Suprapubic skin (tissue), 4 donors: ENCODE measurements at regions not wholly inside any gene's neighbourhood (a gene's known extent, or its start where the extent isn't known, plus 50 kb on each side); places are given as distances from the start of the nearest gene placed in this dataset.

Source experiments
- DNase-seq, 2 donors: peaks; one replicate each; pipeline ENCODE4 v3.0.0-alpha.2; 2019; ENCODE audit warnings: low spot score in 2 of 2
- H3K27ac ChIP-seq: fragments of 200-600 bp; sonication (generic); one replicate; pipeline ENCODE4 v1.5.1; 2019
- H3K27me3 ChIP-seq: fragments of 200-600 bp; sonication (generic); one replicate; pipeline ENCODE4 v1.5.1; 2019
- H3K36me3 ChIP-seq: fragments of 200-600 bp; sonication (generic); one replicate; pipeline ENCODE4 v1.5.1; 2019
- H3K4me1 ChIP-seq: fragments of 200-600 bp; sonication (generic); one replicate; pipeline ENCODE4 v1.5.1; 2019
- H3K4me3 ChIP-seq: fragments of 200-600 bp; sonication (generic); one replicate; pipeline ENCODE4 v1.5.1; 2019; ENCODE audit warnings: mild to moderate bottlenecking
- H3K9me3 ChIP-seq: fragments of 200-600 bp; sonication (generic); one replicate; pipeline ENCODE4 v1.5.1; 2019
- CTCF ChIP-seq, 2 donors: fragments of 200-600 bp in 1 of 2; fragments of 450-650 bp in 1 of 2; sonication (generic) in 1 of 2; IDR thresholded peaks; one replicate each; pipeline ENCODE4 v1.5.1; 2016 to 2019; ENCODE audit warnings: antibody characterized with exemption in 2 of 2, mild to moderate bottlenecking in 1 of 2, moderate library complexity in 1 of 2
- EP300 ChIP-seq: sonication (generic); formaldehyde crosslinking; IDR thresholded peaks from one replicate; pipeline ENCODE4 v1.6.1; 2017; ENCODE audit warnings: antibody characterized with exemption
- POLR2A ChIP-seq, 2 donors: fragments of 450-650 bp; IDR thresholded peaks; one replicate each; pipeline ENCODE4 v1.6.1; 2017; ENCODE audit warnings: antibody characterized with exemption in 2 of 2, mild to moderate bottlenecking in 2 of 2, moderate library complexity in 2 of 2
- POLR2AphosphoS5 ChIP-seq, 3 donors: sonication (generic); formaldehyde crosslinking; IDR thresholded peaks; one replicate each; pipeline ENCODE4 v1.6.1; 2017; ENCODE audit warnings: antibody characterized with exemption in 3 of 3
- WGBS: methylation state at CpG from one replicate; pipeline ENCODE4 v1.1.5; 2018; 5-methylcytosine and 5-hydroxymethylcytosine counted together

GRCh38 chr22:49088801-49089791 is 738.6 kb downstream of the BRD1 start:
- Histone ChIP-seq H3K27me3 (peaks cover 30% of the 10 kb centered on the region), H3K36me3 (no peaks in the 10 kb centered on the region)

GRCh38 chr22:49087716-49088601 is 739.7 kb downstream of the BRD1 start:
- 68% methylated on average over 12 of the region's 26 CpGs for WGBS
- no peak for DNase-seq
- peaks cover 30% of the 10 kb centered on the region for H3K27me3 ChIP-seq
- no peak overlapping the region for H3K27ac ChIP-seq
- no peaks in the 10 kb centered on the region for H3K9me3 ChIP-seq
- no peaks in the 10 kb centered on the region for H3K36me3 ChIP-seq
- H3K4me3 ChIP-seq, result no peak overlapping the region
- TF ChIP-seq EP300, result no peak
- no peak for TF ChIP-seq POLR2AphosphoS5 (IDR thresholded peaks at IDR 0.05)
- TF ChIP-seq POLR2A (IDR thresholded peaks at IDR 0.05), result no peak
- no peak for TF ChIP-seq CTCF (IDR thresholded peaks at IDR 0.05)
- peaks cover 17% of the 10 kb centered on the region for H3K4me1 ChIP-seq

More at GRCh38 chr22:49088801-49089791, 738.6 kb downstream of the BRD1 start:
- TF ChIP-seq POLR2AphosphoS5 (IDR thresholded peaks at IDR 0.05) (no peak), EP300 (no peak), POLR2A (IDR thresholded peaks at IDR 0.05) (no peak), CTCF (IDR thresholded peaks at IDR 0.05) (no peak)
- 87% methylated on average over 16 of the region's 35 CpGs for WGBS
- no peak overlapping the region for H3K27ac ChIP-seq
- H3K4me1 ChIP-seq, result peaks cover 17% of the 10 kb centered on the region
- DNase-seq, result peak in 1 of 2 donors; percentile 57
- no peaks in the 10 kb centered on the region for H3K9me3 ChIP-seq
- H3K4me3 ChIP-seq, result no peak overlapping the region

GRCh38 chr22:49087198-49087597 is 740.5 kb downstream of the BRD1 start:
- WGBS, result 37% methylated on average over 10 of the region's 10 CpGs
- no peaks in the 10 kb centered on the region for H3K9me3 ChIP-seq
- DNase-seq, result no peak
- peaks cover 13% of the 10 kb centered on the region for H3K4me1 ChIP-seq
- H3K36me3 ChIP-seq, result no peaks in the 10 kb centered on the region
- TF ChIP-seq POLR2AphosphoS5 (IDR thresholded peaks at IDR 0.05) (no peak), EP300 (no peak), CTCF (IDR thresholded peaks at IDR 0.05) (no peak), POLR2A (IDR thresholded peaks at IDR 0.05) (no peak)
- peaks cover 26% of the 10 kb centered on the region for H3K27me3 ChIP-seq
- no peak overlapping the region for H3K4me3 ChIP-seq
- H3K27ac ChIP-seq, result no peak overlapping the region

GRCh38 chr22:49086606-49087157 is 741.0 kb downstream of the BRD1 start:
- Histone ChIP-seq H3K27me3 (peaks cover 26% of the 10 kb centered on the region), H3K4me1 (peaks cover 11% of the 10 kb centered on the region), H3K27ac (no peak overlapping the region), H3K4me3 (no peak overlapping the region), H3K36me3 (no peaks in the 10 kb centered on the region), H3K9me3 (no peaks in the 10 kb centered on the region)
- WGBS, result 68% methylated on average over 4 of the region's 12 CpGs
- DNase-seq, result no peak
- TF ChIP-seq CTCF (IDR thresholded peaks at IDR 0.05), result no peak
- no peak for TF ChIP-seq POLR2AphosphoS5 (IDR thresholded peaks at IDR 0.05)
- no peak for TF ChIP-seq EP300
- TF ChIP-seq POLR2A (IDR thresholded peaks at IDR 0.05), result no peak
